HEK293 (cell line): ENCODE measurements at regions not wholly inside any gene's neighbourhood (a gene's known extent, or its start where the extent isn't known, plus 50 kb on each side); places are given as distances from the start of the nearest gene placed in this dataset.

ENCODE experiments used
- CTCF ChIA-PET: fragments of 350-600 bp; formaldehyde crosslinking; extraction: SDS; loops from one replicate; lab custom pipeline; 2021; ENCODE audit warnings: antibody characterized with exemption; lab: Yijun Ruan, JAX
- POLR2A ChIA-PET: fragments of 300-600 bp; formaldehyde crosslinking; extraction: SDS; loops from one replicate; lab custom pipeline; 2020; ENCODE audit warnings: antibody characterized with exemption, inconsistent platforms; lab: Yijun Ruan, JAX
- H3K27ac ChIP-seq: fragments of 200-500 bp; sonication (Bioruptor generic); 2 replicates; pipeline ENCODE4 v1.5.1; 2014; ENCODE audit warnings: low read depth, low read length, control low read depth, inconsistent platforms; ENCODE audit errors: extremely low read depth
- H3K36me3 ChIP-seq, 2 experiments: fragments of 200-500 bp in 1 of 2; sonication (Bioruptor generic) in 1 of 2; 1 replicate in 1 of 2; 2 replicates in 1 of 2; pipeline ENCODE4 v1.5.1; 2014 to 2017; ENCODE audit warnings: inconsistent platforms in 2 of 2, low read length in 2 of 2; ENCODE audit not compliant: control insufficient read depth in 2 of 2, insufficient read depth in 1 of 2
- H3K4me1 ChIP-seq: fragments of 200-500 bp; sonication (Bioruptor generic); 2 replicates; pipeline ENCODE4 v1.5.1; 2014; ENCODE audit warnings: mild to moderate bottlenecking, low read length, inconsistent platforms; ENCODE audit not compliant: control insufficient read depth, insufficient read depth
- H3K4me3 ChIP-seq: 2 replicates; pipeline ENCODE4 v1.5.1; 2011; ENCODE audit warnings: low read depth, mild to moderate bottlenecking, control low read depth, low read length, moderate library complexity
- H3K9me3 ChIP-seq: fragments of 200-500 bp; sonication (Bioruptor generic); 2 replicates; pipeline ENCODE4 v1.5.1; 2014; ENCODE audit warnings: low read depth, low read length, inconsistent platforms; ENCODE audit not compliant: control insufficient read depth, insufficient read depth
- GLI4 ChIP-seq: fragments of 450-650 bp; formaldehyde crosslinking; IDR thresholded peaks from 2 replicates; pipeline ENCODE4 v1.5.1; 2016; ENCODE audit warnings: missing biosample characterization, missing genetic modification characterization
- GLIS2 ChIP-seq: fragments of 450-650 bp; formaldehyde crosslinking; IDR thresholded peaks from 2 replicates; pipeline ENCODE4 v1.5.1; 2016; ENCODE audit warnings: missing biosample characterization, missing genetic modification characterization
- HOXD13 ChIP-seq: sonication (generic); formaldehyde crosslinking; IDR thresholded peaks from 2 replicates; pipeline ENCODE4 v1.8.0; 2022; ENCODE audit warnings: missing genetic modification reagents, borderline replicate concordance
- OVOL3 ChIP-seq: fragments of 450-650 bp; formaldehyde crosslinking; IDR thresholded peaks from 2 replicates; pipeline ENCODE4 v1.5.1; 2016; ENCODE audit warnings: missing biosample characterization, missing genetic modification characterization
- ZBTB17 ChIP-seq: fragments of 450-650 bp; formaldehyde crosslinking; IDR thresholded peaks from 2 replicates; pipeline ENCODE4 v1.5.1; 2016; ENCODE audit warnings: missing biosample characterization, missing genetic modification characterization
- ZEB2 ChIP-seq: fragments of 450-650 bp; formaldehyde crosslinking; IDR thresholded peaks from 2 replicates; pipeline ENCODE4 v1.5.1; 2016; ENCODE audit warnings: missing biosample characterization, missing genetic modification characterization
- ZFP69B ChIP-seq: fragments of 450-650 bp; formaldehyde crosslinking; IDR thresholded peaks from 2 replicates; pipeline ENCODE4 v1.5.1; 2016; ENCODE audit warnings: missing biosample characterization, missing genetic modification characterization
- ZNF175 ChIP-seq: fragments of 450-650 bp; formaldehyde crosslinking; IDR thresholded peaks from 2 replicates; pipeline ENCODE4 v1.5.1; 2016; ENCODE audit warnings: missing biosample characterization, missing genetic modification characterization
- ZNF23 ChIP-seq: fragments of 450-650 bp; formaldehyde crosslinking; IDR thresholded peaks from 2 replicates; pipeline ENCODE4 v1.5.1; 2016; ENCODE audit warnings: missing biosample characterization, missing genetic modification characterization, borderline replicate concordance
- ZNF311 ChIP-seq: fragments of 450-650 bp; formaldehyde crosslinking; IDR thresholded peaks from 2 replicates; pipeline ENCODE4 v1.5.1; 2017; ENCODE audit warnings: missing biosample characterization, missing genetic modification characterization, borderline replicate concordance
- ZNF423 ChIP-seq: fragments of 450-650 bp; formaldehyde crosslinking; IDR thresholded peaks from 2 replicates; pipeline ENCODE4 v1.5.1; 2016; ENCODE audit warnings: missing biosample characterization, missing genetic modification characterization
- ZNF510 ChIP-seq: fragments of 450-650 bp; formaldehyde crosslinking; IDR thresholded peaks from 2 replicates; pipeline ENCODE4 v1.5.1; 2018; ENCODE audit warnings: mild to moderate bottlenecking, missing genetic modification characterization, missing biosample characterization; ENCODE audit not compliant: insufficient replicate concordance
- ZNF530 ChIP-seq: fragments of 450-650 bp; formaldehyde crosslinking; IDR thresholded peaks from 2 replicates; pipeline ENCODE4 v1.5.1; 2016; ENCODE audit warnings: low read depth, missing biosample characterization, missing genetic modification characterization
- ZNF548 ChIP-seq: fragments of 450-650 bp; formaldehyde crosslinking; IDR thresholded peaks from 2 replicates; pipeline ENCODE4 v1.5.1; 2016; ENCODE audit warnings: missing biosample characterization, missing genetic modification characterization
- ZNF623 ChIP-seq: fragments of 450-650 bp; formaldehyde crosslinking; IDR thresholded peaks from 2 replicates; pipeline ENCODE4 v1.5.1; 2016; ENCODE audit warnings: missing biosample characterization, missing genetic modification characterization
- ZNF76 ChIP-seq: fragments of 450-650 bp; formaldehyde crosslinking; IDR thresholded peaks from 2 replicates; pipeline ENCODE4; 2016; ENCODE audit warnings: low read depth, missing biosample characterization, missing genetic modification characterization, borderline replicate concordance
- ZNF777 ChIP-seq: fragments of 450-650 bp; formaldehyde crosslinking; IDR thresholded peaks from 2 replicates; pipeline ENCODE4 v1.5.1; 2017; ENCODE audit warnings: missing biosample characterization, missing genetic modification characterization, borderline replicate concordance
- ZSCAN23 ChIP-seq: fragments of 450-650 bp; formaldehyde crosslinking; IDR thresholded peaks from 2 replicates; pipeline ENCODE4 v1.5.1; 2016; ENCODE audit warnings: missing biosample characterization, missing genetic modification characterization
- TF ChIP-seq, protein P1 (sequence below): fragments of 450-650 bp; formaldehyde crosslinking; IDR thresholded peaks from 2 replicates; pipeline ENCODE4 v1.5.1; 2016; ENCODE audit warnings: missing biosample characterization, missing genetic modification characterization
- TF ChIP-seq, protein P2 (sequence below): fragments of 450-650 bp; formaldehyde crosslinking; IDR thresholded peaks from 2 replicates; pipeline ENCODE4 v1.5.1; 2016; ENCODE audit warnings: missing biosample characterization, missing genetic modification characterization
- TF ChIP-seq, protein P3 (sequence below): fragments of 450-650 bp; formaldehyde crosslinking; IDR thresholded peaks from 2 replicates; pipeline ENCODE4 v1.5.1; 2016; ENCODE audit warnings: missing biosample characterization, missing genetic modification characterization

DNA sequence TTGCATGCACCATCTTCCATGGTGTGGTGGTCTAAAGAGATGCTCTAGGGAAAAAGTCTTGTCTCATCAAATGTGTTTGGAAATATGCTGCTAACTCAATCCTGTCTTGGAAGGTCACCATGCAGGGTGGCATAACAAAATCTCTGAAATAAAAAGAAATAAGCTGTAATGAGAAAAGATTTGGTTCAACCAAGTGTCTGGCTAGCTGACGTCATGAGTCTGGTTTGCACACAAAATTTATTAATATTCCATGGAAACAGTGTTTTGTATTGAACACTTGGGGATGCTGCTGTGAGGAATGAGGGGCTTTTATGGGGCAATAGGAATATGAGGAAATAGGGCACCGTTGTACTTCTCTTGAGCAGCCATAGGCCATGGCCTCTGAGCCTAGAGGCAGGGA is 575.7 kb upstream of the CDH5 start (continued):
- TF ChIP-seq ZNF423 (tag by site-specific recombination) (no peak), ZSCAN23 (tag by site-specific recombination) (no peak), ZFP69B (no peak)

DNA sequence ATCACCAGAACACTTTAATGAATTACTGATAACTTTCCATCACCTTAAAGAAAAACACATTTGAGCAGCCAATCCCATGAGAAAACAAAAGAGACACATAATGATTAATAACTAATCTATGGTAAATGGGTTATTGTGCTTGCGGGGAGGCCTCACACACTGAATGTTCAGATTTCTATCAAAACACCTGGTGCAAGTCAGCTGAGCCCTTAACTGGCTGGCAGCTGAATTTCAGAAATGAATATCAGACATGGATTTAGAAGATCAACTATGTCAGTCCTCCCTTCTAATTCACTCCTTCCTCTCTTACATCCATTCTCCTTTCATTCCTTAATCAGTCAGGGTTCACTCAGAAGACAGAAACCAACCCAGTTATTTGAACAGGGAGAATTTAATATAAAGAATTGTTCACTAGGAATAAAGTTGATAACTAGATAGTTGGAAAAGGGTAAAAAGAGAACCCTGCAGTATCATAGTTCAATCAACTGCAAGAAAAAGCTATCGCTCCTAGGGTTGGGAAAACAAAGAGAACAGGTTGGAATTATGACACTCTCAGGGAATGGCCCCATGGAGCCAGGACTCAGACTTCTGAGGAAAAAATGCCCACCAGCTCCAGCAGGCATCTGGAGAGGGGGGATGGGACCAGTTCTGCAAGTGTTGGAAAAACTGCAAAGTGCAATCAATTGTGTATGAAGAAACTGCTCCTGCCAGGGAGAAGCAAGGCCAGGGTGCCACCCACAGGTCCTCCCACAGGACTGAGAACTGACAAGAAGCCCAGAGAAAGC is 577.1 kb upstream of the CDH5 start:
- TF ChIP-seq HOXD13 (no peak), ZNF777 (tag by site-specific recombination) (no peak), ZNF76 (tag by site-specific recombination) (no peak), ZNF175 (tag by site-specific recombination) (no peak), OVOL3 (tag by site-specific recombination) (no peak), ZBTB17 (tag by site-specific recombination) (no peak), GLIS2 (tag by site-specific recombination) (no peak), ZNF311 (no peak), ZNF510 (tag by site-specific recombination) (no peak), ZNF623 (tag by site-specific recombination) (no peak)
- TF ChIP-seq, protein P1, sequence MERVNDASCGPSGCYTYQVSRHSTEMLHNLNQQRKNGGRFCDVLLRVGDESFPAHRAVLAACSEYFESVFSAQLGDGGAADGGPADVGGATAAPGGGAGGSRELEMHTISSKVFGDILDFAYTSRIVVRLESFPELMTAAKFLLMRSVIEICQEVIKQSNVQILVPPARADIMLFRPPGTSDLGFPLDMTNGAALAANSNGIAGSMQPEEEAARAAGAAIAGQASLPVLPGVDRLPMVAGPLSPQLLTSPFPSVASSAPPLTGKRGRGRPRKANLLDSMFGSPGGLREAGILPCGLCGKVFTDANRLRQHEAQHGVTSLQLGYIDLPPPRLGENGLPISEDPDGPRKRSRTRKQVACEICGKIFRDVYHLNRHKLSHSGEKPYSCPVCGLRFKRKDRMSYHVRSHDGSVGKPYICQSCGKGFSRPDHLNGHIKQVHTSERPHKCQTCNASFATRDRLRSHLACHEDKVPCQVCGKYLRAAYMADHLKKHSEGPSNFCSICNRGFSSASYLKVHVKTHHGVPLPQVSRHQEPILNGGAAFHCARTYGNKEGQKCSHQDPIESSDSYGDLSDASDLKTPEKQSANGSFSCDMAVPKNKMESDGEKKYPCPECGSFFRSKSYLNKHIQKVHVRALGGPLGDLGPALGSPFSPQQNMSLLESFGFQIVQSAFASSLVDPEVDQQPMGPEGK (tag by site-specific recombination): no peak
- H3K9me3 ChIP-seq: no peaks in the 10 kb centered on the region
- H3K4me1 ChIP-seq: no peaks in the 10 kb centered on the region
- no peak overlapping the region for H3K27ac ChIP-seq
- CTCF ChIA-PET: interaction anchor here (0.6 kb wide), 1 partner anchor 29 kb away, joined by 4 read pairs; no protein-coding TSS in a partner anchor
- POLR2A ChIA-PET: no interaction called here
- H3K36me3 ChIP-seq: no peaks in the 10 kb centered on the region
- H3K4me3 ChIP-seq: no peak overlapping the region

DNA sequence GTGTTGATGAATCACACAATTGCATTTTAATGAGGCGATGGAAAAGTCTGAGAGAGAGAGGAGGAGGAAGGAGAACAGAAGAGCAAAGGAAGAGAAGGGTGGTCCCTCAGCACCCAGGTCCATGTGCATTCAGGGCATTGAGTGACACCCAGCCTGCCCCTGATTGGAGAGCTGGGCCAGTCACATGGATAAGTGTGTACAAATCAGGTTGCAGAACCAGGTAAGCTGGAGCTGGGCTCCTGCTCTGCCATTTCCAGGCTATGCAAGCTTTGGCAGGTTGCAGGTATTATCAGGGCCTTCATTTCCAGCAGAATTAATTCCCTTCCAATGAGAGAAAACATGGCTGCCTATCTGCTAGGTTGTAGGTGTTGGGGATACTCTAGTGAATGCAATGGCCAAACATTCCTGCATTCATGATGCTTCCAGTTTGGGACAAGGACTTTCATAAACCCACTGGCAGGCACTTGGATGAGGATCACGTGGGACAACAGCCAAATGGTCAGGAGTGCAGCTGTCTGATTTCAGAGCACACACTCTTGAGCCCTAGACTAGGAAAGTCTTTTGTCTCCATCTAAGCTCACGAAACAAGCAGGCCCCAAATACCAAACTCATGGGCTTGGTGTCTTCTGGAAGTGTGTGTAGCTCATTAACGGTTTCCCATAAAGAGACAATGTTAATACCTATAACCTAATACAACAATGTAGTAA is 577.9 kb upstream of the CDH5 start:
- no peaks in the 10 kb centered on the region for H3K9me3 ChIP-seq
- no peak for TF ChIP-seq ZEB2 (tag by site-specific recombination)
- no peak for TF ChIP-seq ZNF530 (tag by site-specific recombination)
- TF ChIP-seq GLI4 (tag by site-specific recombination): no peak
- no peak for TF ChIP-seq ZNF548 (tag by site-specific recombination)
- no peak for TF ChIP-seq ZNF777 (tag by site-specific recombination)
- TF ChIP-seq, protein P2, sequence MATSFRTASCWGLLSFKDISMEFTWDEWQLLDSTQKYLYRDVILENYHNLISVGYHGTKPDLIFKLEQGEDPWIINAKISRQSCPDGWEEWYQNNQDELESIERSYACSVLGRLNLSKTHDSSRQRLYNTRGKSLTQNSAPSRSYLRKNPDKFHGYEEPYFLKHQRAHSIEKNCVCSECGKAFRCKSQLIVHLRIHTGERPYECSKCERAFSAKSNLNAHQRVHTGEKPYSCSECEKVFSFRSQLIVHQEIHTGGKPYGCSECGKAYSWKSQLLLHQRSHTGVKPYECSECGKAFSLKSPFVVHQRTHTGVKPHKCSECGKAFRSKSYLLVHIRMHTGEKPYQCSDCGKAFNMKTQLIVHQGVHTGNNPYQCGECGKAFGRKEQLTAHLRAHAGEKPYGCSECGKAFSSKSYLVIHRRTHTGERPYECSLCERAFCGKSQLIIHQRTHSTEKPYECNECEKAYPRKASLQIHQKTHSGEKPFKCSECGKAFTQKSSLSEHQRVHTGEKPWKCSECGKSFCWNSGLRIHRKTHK (tag by site-specific recombination): no peak
- TF ChIP-seq ZNF23 (tag by site-specific recombination): no peak
- TF ChIP-seq, protein P3, sequence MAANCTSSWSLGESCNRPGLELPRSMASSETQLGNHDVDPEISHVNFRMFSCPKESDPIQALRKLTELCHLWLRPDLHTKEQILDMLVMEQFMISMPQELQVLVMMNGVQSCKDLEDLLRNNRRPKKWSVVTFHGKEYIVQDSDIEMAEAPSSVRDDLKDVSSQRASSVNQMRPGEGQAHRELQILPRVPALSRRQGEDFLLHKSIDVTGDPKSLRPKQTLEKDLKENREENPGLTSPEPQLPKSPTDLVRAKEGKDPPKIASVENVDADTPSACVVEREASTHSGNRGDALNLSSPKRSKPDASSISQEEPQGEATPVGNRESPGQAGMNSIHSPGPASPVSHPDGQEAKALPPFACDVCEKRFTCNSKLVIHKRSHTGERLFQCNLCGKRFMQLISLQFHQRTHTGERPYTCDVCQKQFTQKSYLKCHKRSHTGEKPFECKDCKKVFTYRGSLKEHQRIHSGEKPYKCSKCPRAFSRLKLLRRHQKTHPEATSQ (tag by site-specific recombination): no peak
- ChIA-PET CTCF (interaction anchor here (0.6 kb wide), 1 partner anchor 30 kb away, joined by 4 read pairs; no protein-coding TSS in a partner anchor), POLR2A (no interaction called here)
- H3K4me1 ChIP-seq: no peaks in the 10 kb centered on the region
- H3K36me3 ChIP-seq: no peaks in the 10 kb centered on the region
- H3K4me3 ChIP-seq: no peak overlapping the region
- no peak overlapping the region for H3K27ac ChIP-seq
